ENCODE measurements at regions not wholly inside any gene's neighbourhood (a gene's known extent, or its start where the extent isn't known, plus 50 kb on each side); places are given as distances from the start of the nearest gene placed in this dataset.
"Not testable (repeated sequence)": the region's sequence is repeated elsewhere in the genome, so short reads cannot be mapped to it uniquely, and the experiment has no call there.

DNA sequence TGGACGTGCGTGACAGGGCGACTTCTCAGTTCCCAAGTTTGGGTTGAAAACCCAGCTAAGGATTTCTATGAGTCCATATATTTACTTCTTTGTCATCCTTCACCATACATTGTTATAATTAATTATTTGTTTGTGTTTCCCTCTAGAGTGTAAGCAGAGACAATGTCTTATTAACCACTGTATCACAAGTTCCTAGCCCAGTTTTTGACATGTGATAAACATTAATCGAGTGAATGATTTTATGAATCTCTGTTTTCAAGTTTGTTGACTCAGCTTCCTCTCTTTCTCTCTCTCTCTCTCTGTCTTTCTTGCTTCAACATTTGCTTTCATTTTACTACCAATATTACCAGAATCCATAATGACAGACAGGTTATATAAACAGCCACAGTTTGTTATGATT, 1259.6 kb upstream of the TENM4 start:
- no peak for TF ChIP-seq CTCF (IDR thresholded peaks at IDR 0.05; ENCODE audit: insufficient read depth, missing control alignments)
- FAIRE-seq: no peak
- no peak for DNase-seq (ENCODE audit: insufficient read length, low spot score)

DNA sequence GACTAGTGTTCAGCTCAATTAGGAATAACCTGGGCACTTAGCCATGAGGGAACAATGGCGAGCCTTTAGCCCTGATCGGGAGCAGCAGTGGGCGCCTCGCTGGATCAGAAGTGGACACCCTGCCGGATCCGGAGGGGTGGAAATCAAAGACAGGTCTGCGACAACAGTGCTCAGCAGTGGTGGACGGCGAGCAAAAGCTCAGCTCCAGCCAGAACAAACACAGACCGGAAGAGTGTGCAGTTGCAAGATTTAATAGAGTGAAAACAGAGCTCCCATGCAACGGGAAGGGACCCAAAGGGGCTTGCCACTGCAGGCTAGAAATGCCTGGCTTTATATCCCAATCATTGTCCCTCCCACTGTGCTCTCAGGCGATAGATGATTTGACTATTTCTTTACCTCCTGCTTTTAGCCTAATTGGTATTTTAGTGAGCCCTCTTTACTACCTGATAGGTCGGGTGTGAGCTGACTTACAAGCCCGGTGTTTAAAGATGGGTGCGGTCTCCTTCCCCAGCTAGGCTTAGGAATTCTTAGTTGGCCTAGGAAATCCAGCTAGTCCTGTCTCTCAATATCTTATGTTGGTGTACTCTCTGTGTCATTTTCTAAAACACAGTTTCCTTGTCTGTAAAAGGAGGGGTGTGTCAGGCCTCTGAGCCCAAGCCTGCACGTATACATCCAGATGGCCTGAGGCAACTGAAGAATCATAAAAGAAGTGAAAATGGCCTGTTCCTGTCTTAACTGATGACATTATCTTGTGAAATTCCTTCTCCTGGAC, 1258.8 kb upstream of the TENM4 start:
- not testable (repeated sequence) for FAIRE-seq

GRCh38 chr11:80698637-80699036, 1257.8 kb upstream of the TENM4 start:
- no peak for TF ChIP-seq CTCF (IDR thresholded peaks at IDR 0.05; ENCODE audit: insufficient read depth, missing control alignments)
- DNase-seq (ENCODE audit: insufficient read length, low spot score) (no peak), FAIRE-seq (no peak)

More for the DNA sequence above, 1258.8 kb upstream of the TENM4 start:
- not testable (repeated sequence) for DNase-seq (ENCODE audit: insufficient read length, low spot score)

DNA sequence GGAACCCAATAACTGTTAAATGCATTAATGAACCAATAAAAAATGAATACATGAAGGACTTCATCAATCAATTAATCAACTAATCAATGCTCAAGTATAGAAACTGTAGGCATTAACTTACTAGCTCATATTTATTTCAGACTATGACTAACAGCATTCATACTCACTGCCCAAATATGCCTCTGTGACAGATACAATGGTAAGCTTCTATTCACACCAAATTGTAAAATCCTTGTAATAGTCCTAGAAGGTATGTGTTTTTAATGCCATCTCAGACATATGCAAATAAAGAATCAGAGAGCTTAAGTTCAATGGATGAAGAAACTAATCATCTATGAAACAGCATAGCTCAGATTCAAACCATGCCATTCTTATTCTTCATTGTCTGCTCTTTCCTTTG, 1253.6 kb upstream of the TENM4 start:
- FAIRE-seq: no peak

GRCh38 chr11:80687941-80688340, 1247.1 kb upstream of the TENM4 start:
- no peak for FAIRE-seq

More for the DNA sequence above, 1253.6 kb upstream of the TENM4 start:
- no peak for TF ChIP-seq CTCF (IDR thresholded peaks at IDR 0.05; ENCODE audit: insufficient read depth, missing control alignments)
- DNase-seq (ENCODE audit: insufficient read length, low spot score): no peak

GRCh38 chr11:80686889-80687288, 1246.1 kb upstream of the TENM4 start:
- FAIRE-seq (no peak), DNase-seq (ENCODE audit: insufficient read length, low spot score) (no peak)
- no peak for TF ChIP-seq CTCF (IDR thresholded peaks at IDR 0.05; ENCODE audit: insufficient read depth, missing control alignments)

More at GRCh38 chr11:80687941-80688340, 1247.1 kb upstream of the TENM4 start:
- no peak for DNase-seq (ENCODE audit: insufficient read length, low spot score)
- TF ChIP-seq CTCF (IDR thresholded peaks at IDR 0.05; ENCODE audit: insufficient read depth, missing control alignments): no peak

- TF ChIP-seq CTCF (IDR thresholded peaks at IDR 0.05; ENCODE audit: insufficient read depth, missing control alignments): no peak
- FAIRE-seq (no peak), DNase-seq (ENCODE audit: insufficient read length, low spot score) (no peak)
Measured at GRCh38 chr11:80673566-80673965, 1232.7 kb upstream of the TENM4 start.
